Kidney (tissue), 13 donors: ENCODE measurements at regions not wholly inside any gene's neighbourhood (a gene's known extent, or its start where the extent isn't known, plus 50 kb on each side); places are given as distances from the start of the nearest gene placed in this dataset.
A peak's percentile ranks its signal among the peaks of the same experiment; 100 is the strongest.

Experiments
- DNase-seq, 5 donors: peaks; one replicate each; pipeline ENCODE4 v3.0.0-alpha.2; 2013 to 2020
- FAIRE-seq: peaks from 2 replicates; lab custom pipeline; 2012; peaks lifted over from hg19 to GRCh38; lab: Jason Lieb, UNC
- H3K27ac ChIP-seq, 2 donors: one replicate each; pipeline ENCODE4 v1.7.0; 2013; ENCODE audit warnings: low read depth in 2 of 2, low read length in 2 of 2, inconsistent platforms in 1 of 2
- H3K27me3 ChIP-seq: one replicate; pipeline ENCODE4 v1.7.1; 2013; ENCODE audit warnings: low read length, inconsistent platforms; ENCODE audit not compliant: control insufficient read depth, insufficient read depth
- H3K36me3 ChIP-seq, 3 donors: one replicate each; pipeline versions ENCODE4 v1.7.0 to v1.7.1; 2013; ENCODE audit warnings: low read length in 3 of 3, control low read depth in 1 of 3, inconsistent platforms in 1 of 3; ENCODE audit not compliant: insufficient read depth in 3 of 3, control insufficient read depth in 2 of 3
- H3K4me1 ChIP-seq, 3 donors: one replicate each; pipeline versions ENCODE4 v1.7.0 to v1.7.1; 2013; ENCODE audit warnings: low read length in 3 of 3, inconsistent platforms in 1 of 3, low read depth in 1 of 3; ENCODE audit not compliant: control insufficient read depth in 2 of 3, insufficient read depth in 2 of 3
- H3K4me3 ChIP-seq, 3 donors: one replicate each; pipeline versions ENCODE4 v1.7.0 to v1.8.1; 2013; ENCODE audit warnings: low read length in 3 of 3, control low read depth in 1 of 3, inconsistent platforms in 1 of 3
- H3K9ac ChIP-seq, 3 donors: one replicate each; pipeline versions ENCODE4 v1.7.0 to v1.7.1; 2013; ENCODE audit warnings: low read length in 3 of 3, control low read depth in 1 of 3, inconsistent platforms in 1 of 3
- H3K9me3 ChIP-seq, 3 donors: one replicate each; pipeline versions ENCODE4 v1.7.0 to v1.7.1; 2013; ENCODE audit warnings: low read length in 3 of 3, control low read depth in 1 of 3, inconsistent platforms in 1 of 3; ENCODE audit not compliant: control insufficient read depth in 2 of 3, insufficient read depth in 1 of 3
- CTCF ChIP-seq: IDR thresholded peaks from 3 replicates; pipeline ENCODE4 v1.5.1; 2012; ENCODE audit warnings: mild to moderate bottlenecking, moderate library complexity, borderline replicate concordance; ENCODE audit not compliant: insufficient read depth; ENCODE audit errors: extremely low read depth
- intact Hi-C: fragments of 100-400 bp; cut with DNase I; formaldehyde crosslinking; loops from one replicate; pipeline ENCODE4 v1.11.1; 2022
- donor health status: control.
- donor health status: control.
- donor health status: control.
- donor health status: control.
- donor health status: control.
- donor health status: DM: yes; HTN: yes; CAD: no.
- donor health status: Normal renal cell carcinoma (clear cell type).

GRCh38 chr4:154014407-154015321 lies 225.8 kb upstream of the SFRP2 start:
- no peak overlapping the region for H3K27ac ChIP-seq
- TF ChIP-seq CTCF = no peak
- no peaks in the 10 kb centered on the region for H3K9me3 ChIP-seq
- DNase-seq (peak in 3 of 5 donors; percentile 43 to 84 (median 77)), FAIRE-seq (no peak)
- H3K27me3 ChIP-seq = no peaks in the 10 kb centered on the region
- no peaks in the 10 kb centered on the region for H3K36me3 ChIP-seq
- H3K4me1 ChIP-seq = no peaks in the 10 kb centered on the region
- intact Hi-C loops = no loop called here
- H3K4me3 ChIP-seq = no peak overlapping the region
- no peak overlapping the region for H3K9ac ChIP-seq

GRCh38 chr4:154013576-154013975 lies 224.7 kb upstream of the SFRP2 start:
- Histone ChIP-seq H3K4me3 (no peak overlapping the region), H3K27me3 (no peaks in the 10 kb centered on the region), H3K27ac (no peak overlapping the region), H3K4me1 (no peaks in the 10 kb centered on the region), H3K36me3 (no peaks in the 10 kb centered on the region), H3K9ac (no peak overlapping the region), H3K9me3 (no peaks in the 10 kb centered on the region)
- FAIRE-seq (no peak), DNase-seq (no peak)
- no peak for TF ChIP-seq CTCF
- intact Hi-C loops = no loop called here

- H3K9me3 ChIP-seq = no peaks in the 10 kb centered on the region
- no peak overlapping the region for H3K9ac ChIP-seq
- no peaks in the 10 kb centered on the region for H3K4me1 ChIP-seq
- H3K27ac ChIP-seq = no peak overlapping the region
- no peak for DNase-seq
- H3K36me3 ChIP-seq = no peaks in the 10 kb centered on the region
- TF ChIP-seq CTCF = no peak
- FAIRE-seq = no peak
- intact Hi-C loops = no loop called here
- no peak overlapping the region for H3K4me3 ChIP-seq
- H3K27me3 ChIP-seq = no peaks in the 10 kb centered on the region
These were observed 221.5 kb upstream of the SFRP2 start for GRCh38 chr4:154010371-154010770.

GRCh38 chr4:154009788-154010187 lies 220.9 kb upstream of the SFRP2 start:
- H3K9ac ChIP-seq = no peak overlapping the region
- H3K4me3 ChIP-seq = no peak overlapping the region
- H3K36me3 ChIP-seq = no peaks in the 10 kb centered on the region
- no peaks in the 10 kb centered on the region for H3K27me3 ChIP-seq
- DNase-seq = no peak
- no peaks in the 10 kb centered on the region for H3K9me3 ChIP-seq
- no peak for FAIRE-seq
- no peaks in the 10 kb centered on the region for H3K4me1 ChIP-seq
- TF ChIP-seq CTCF = no peak
- no peak overlapping the region for H3K27ac ChIP-seq
- intact Hi-C loops = no loop called here
